ENCODE measurements at regions not wholly inside any gene's neighbourhood (a gene's known extent, or its start where the extent isn't known, plus 50 kb on each side); places are given as distances from the start of the nearest gene placed in this dataset.
A peak's percentile ranks its signal among the peaks of the same experiment; 100 is the strongest.

DNA sequence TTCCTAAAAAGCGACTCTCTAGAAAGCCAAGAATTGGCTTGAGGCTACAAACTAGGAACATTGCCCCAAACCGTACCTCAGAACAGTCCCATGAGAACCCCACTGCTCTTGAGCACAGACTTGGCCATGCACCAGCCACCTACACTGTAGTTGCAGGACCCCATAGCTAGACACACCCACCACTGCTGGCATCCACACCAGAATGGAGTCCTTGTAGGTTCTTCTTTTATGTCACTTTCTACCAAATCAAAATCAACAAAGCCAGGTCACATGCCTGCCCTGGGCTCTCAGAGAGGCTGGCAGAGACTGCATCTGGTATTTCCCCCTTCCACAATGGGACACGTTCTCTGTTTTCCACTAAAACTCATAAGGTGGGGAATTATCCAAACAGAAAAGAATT lies 290.5 kb downstream of the SHOX2 start:
- peaks cover 2% of the 10 kb centered on the region for H3K27me3 ChIP-seq (ENCODE audit: control insufficient read depth, insufficient read depth, low read length)
- H2AFZ ChIP-seq (ENCODE audit: low read length): no peak overlapping the region
- TF ChIP-seq, protein P1, sequence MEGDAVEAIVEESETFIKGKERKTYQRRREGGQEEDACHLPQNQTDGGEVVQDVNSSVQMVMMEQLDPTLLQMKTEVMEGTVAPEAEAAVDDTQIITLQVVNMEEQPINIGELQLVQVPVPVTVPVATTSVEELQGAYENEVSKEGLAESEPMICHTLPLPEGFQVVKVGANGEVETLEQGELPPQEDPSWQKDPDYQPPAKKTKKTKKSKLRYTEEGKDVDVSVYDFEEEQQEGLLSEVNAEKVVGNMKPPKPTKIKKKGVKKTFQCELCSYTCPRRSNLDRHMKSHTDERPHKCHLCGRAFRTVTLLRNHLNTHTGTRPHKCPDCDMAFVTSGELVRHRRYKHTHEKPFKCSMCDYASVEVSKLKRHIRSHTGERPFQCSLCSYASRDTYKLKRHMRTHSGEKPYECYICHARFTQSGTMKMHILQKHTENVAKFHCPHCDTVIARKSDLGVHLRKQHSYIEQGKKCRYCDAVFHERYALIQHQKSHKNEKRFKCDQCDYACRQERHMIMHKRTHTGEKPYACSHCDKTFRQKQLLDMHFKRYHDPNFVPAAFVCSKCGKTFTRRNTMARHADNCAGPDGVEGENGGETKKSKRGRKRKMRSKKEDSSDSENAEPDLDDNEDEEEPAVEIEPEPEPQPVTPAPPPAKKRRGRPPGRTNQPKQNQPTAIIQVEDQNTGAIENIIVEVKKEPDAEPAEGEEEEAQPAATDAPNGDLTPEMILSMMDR (conservative IDR thresholded peaks at IDR 0.05 in 1 of 2, IDR thresholded peaks at IDR 0.05 in 1 of 2; ENCODE audit: low read depth in 1 of 2, low read length in 2 of 2): no peak
- TF ChIP-seq EZH2 (IDR thresholded peaks at IDR 0.05; ENCODE audit: low read length, missing control alignments): no peak
- no peak overlapping the region for H3K4me2 ChIP-seq (ENCODE audit: extremely low read depth, insufficient read depth, low read length)
- no peaks in the 10 kb centered on the region for H3K9me3 ChIP-seq (ENCODE audit: control insufficient read depth, insufficient read depth, low read depth, low read length)
- no peaks in the 10 kb centered on the region for H3K79me2 ChIP-seq (ENCODE audit: control insufficient read depth, insufficient read depth, low read length)
- H3K36me3 ChIP-seq (ENCODE audit: control insufficient read depth, insufficient read depth, low read length): no peaks in the 10 kb centered on the region
- no peaks in the 10 kb centered on the region for H4K20me1 ChIP-seq (ENCODE audit: control insufficient read depth, extremely low read depth, insufficient read depth, low read length)
- no peak for DNase-seq (ENCODE audit: low read depth in 2 of 2)
- H3K4me1 ChIP-seq (ENCODE audit: control insufficient read depth, extremely low read depth, insufficient read depth, low read length): no peaks in the 10 kb centered on the region
- H3K4me3 ChIP-seq (replicated peaks in 1 of 4; ENCODE audit: control extremely low read depth in 1 of 4, insufficient read depth in 1 of 4, low read depth in 3 of 4, low read length in 4 of 4): no peak overlapping the region
- no peak overlapping the region for H3K27ac ChIP-seq (ENCODE audit: insufficient read depth, low read length)
- no peak overlapping the region for H3K9ac ChIP-seq (ENCODE audit: insufficient read depth, low read length)

DNA sequence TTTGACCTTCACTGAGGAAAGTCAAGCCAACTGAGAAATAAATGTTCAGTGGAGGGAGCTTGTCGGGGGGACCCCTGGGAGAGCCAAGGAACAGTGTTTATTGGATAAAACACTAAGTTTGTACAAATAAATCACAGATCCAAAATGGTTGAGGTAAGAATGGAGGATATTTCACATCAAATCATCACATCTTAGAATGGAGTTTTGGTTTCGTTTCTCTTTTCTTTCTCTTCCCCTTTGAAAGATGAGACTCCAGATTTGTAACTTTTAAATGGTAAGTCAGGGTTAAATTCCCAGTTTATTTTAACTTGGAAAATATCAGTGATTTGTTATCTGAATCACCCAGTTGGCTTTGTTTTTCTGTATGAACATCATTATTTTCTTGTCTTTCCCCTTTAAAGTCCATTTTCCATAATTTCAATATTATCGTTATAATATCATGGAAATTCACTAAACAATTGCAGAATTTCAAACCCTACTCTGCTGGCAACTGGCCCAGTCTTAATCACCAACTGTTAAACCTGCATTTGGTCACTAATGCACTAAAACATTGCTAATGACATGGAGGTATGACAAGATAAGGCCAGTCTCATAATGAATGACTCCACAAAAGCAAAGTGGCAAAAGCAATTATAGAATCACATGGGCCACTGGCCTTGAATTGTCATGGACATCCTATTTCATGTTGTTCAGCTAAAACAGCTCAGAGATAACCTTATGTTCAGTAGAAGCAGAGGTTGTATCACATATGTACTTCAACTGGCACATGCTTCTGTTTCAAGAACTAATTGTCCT lies 295.1 kb downstream of the SHOX2 start:
- Histone ChIP-seq H3K79me2 (ENCODE audit: control insufficient read depth, insufficient read depth, low read length) (no peaks in the 10 kb centered on the region), H3K27ac (ENCODE audit: insufficient read depth, low read length) (no peak overlapping the region), H3K36me3 (ENCODE audit: control insufficient read depth, insufficient read depth, low read length) (no peaks in the 10 kb centered on the region), H3K4me1 (ENCODE audit: control insufficient read depth, extremely low read depth, insufficient read depth, low read length) (no peaks in the 10 kb centered on the region), H3K9me3 (ENCODE audit: control insufficient read depth, insufficient read depth, low read depth, low read length) (no peaks in the 10 kb centered on the region), H3K9ac (ENCODE audit: insufficient read depth, low read length) (no peak overlapping the region), H3K4me2 (ENCODE audit: extremely low read depth, insufficient read depth, low read length) (peak overlapping the region; percentile 68), H2AFZ (ENCODE audit: low read length) (no peak overlapping the region), H4K20me1 (ENCODE audit: control insufficient read depth, extremely low read depth, insufficient read depth, low read length) (no peaks in the 10 kb centered on the region), H3K4me3 (replicated peaks in 1 of 4; ENCODE audit: control extremely low read depth in 1 of 4, insufficient read depth in 1 of 4, low read depth in 3 of 4, low read length in 4 of 4) (no peak overlapping the region), H3K27me3 (ENCODE audit: control insufficient read depth, insufficient read depth, low read length) (no peaks in the 10 kb centered on the region)
- DNase-seq (ENCODE audit: low read depth in 2 of 2): no peak
- TF ChIP-seq EZH2 (IDR thresholded peaks at IDR 0.05; ENCODE audit: low read length, missing control alignments): no peak
- TF ChIP-seq, protein P1 (conservative IDR thresholded peaks at IDR 0.05 in 1 of 2, IDR thresholded peaks at IDR 0.05 in 1 of 2; ENCODE audit: low read depth in 1 of 2, low read length in 2 of 2): no peak

DNA sequence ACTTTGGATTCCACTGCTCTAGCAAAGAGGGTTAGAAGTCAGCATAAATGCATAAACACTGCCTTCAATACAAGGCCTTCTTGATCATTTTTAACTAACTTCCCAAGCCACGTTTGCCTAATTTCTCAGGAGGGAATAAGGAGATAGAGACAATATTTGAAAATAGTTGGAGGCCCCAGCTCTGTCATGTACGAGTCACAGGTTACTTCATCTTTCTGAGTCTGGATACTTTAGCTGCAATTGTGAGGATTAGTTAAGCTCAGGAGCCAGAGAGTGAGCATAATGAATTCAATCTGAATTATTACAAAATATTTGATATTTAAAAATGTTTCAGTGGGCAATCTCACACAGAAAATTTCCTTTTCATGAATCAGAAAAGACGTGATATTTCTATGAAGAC lies 298.9 kb downstream of the SHOX2 start:
- no peak overlapping the region for H2AFZ ChIP-seq (ENCODE audit: low read length)
- no peaks in the 10 kb centered on the region for H3K27me3 ChIP-seq (ENCODE audit: control insufficient read depth, insufficient read depth, low read length)
- H3K9me3 ChIP-seq (ENCODE audit: control insufficient read depth, insufficient read depth, low read depth, low read length): no peaks in the 10 kb centered on the region
- H3K79me2 ChIP-seq (ENCODE audit: control insufficient read depth, insufficient read depth, low read length): no peaks in the 10 kb centered on the region
- no peak for TF ChIP-seq EZH2 (IDR thresholded peaks at IDR 0.05; ENCODE audit: low read length, missing control alignments)
- TF ChIP-seq, protein P1 (conservative IDR thresholded peaks at IDR 0.05 in 1 of 2, IDR thresholded peaks at IDR 0.05 in 1 of 2; ENCODE audit: low read depth in 1 of 2, low read length in 2 of 2): no peak
- no peak overlapping the region for H3K9ac ChIP-seq (ENCODE audit: insufficient read depth, low read length)
- H4K20me1 ChIP-seq (ENCODE audit: control insufficient read depth, extremely low read depth, insufficient read depth, low read length): no peaks in the 10 kb centered on the region
- H3K4me1 ChIP-seq (ENCODE audit: control insufficient read depth, extremely low read depth, insufficient read depth, low read length): no peaks in the 10 kb centered on the region
- no peak for DNase-seq (ENCODE audit: low read depth in 2 of 2)
- no peak overlapping the region for H3K4me3 ChIP-seq (replicated peaks in 1 of 4; ENCODE audit: control extremely low read depth in 1 of 4, insufficient read depth in 1 of 4, low read depth in 3 of 4, low read length in 4 of 4)
- H3K36me3 ChIP-seq (ENCODE audit: control insufficient read depth, insufficient read depth, low read length): no peaks in the 10 kb centered on the region
- H3K4me2 ChIP-seq (ENCODE audit: extremely low read depth, insufficient read depth, low read length): no peak overlapping the region
- H3K27ac ChIP-seq (ENCODE audit: insufficient read depth, low read length): no peak overlapping the region
